ENCODE measurements at regions not wholly inside any gene's neighbourhood (a gene's known extent, or its start where the extent isn't known, plus 50 kb on each side); places are given as distances from the start of the nearest gene placed in this dataset.

DNA sequence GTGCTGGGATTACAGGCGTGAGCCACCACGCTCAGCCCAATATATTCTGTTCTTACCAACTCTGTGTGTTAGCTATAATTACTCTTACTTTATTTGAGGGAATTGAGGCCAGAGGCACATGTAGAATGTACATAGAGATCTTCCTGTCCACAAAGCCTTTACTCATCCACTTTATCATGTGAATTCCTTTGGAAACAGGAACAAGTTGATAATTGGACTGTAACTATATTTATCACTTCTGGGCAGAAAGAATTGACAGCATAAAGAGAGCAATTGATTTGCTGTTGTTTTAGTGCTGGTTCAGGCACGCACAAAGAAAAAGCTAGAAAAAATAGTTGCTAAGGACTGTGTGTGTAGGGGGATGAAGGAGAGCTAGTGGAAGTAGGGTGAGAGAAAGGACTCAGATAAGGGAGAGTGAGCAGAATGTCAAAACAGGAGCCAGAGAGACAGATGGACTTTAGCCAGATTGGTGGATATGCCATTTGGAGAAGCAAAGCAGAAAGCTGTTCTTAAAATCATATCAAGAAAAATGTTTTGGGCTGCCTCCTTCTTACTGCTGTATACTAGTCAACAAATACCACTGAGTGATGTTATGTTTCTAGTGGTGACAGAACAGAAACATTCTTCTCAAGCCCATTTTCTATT is 929.8 kb upstream of the CNTN5 start (continued):
- TF ChIP-seq REST (IDR thresholded peaks at IDR 0.05), result no peak

DNA sequence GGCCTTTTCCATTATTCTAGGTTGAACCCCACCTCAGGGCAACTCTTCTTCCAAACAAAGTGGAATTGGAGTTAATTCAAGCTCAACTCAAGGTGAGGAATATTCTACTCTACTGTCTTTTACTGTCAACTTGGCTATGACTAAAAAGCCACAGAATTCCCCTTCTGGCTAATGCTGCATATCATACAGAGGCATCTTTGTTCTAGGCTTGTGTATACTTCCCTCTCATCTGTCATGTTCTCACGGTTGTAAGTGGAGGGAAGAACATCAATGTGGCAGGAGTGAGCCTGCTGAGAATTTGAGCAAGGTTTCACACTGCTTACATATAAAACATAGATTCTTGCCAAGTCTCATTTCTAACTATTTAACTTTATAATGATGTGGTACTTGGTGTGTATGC is 921.4 kb upstream of the CNTN5 start:
- Histone ChIP-seq H3K36me3 (ENCODE audit: control insufficient read depth in 4 of 4, insufficient read depth in 3 of 4, low read depth in 1 of 4, low read length in 3 of 4) (no peaks in the 10 kb centered on the region), H3K9me3 (ENCODE audit: control insufficient read depth in 4 of 4, low read length in 3 of 4) (no peaks in the 10 kb centered on the region), H3K27me3 (ENCODE audit: control insufficient read depth in 4 of 4, insufficient read depth in 4 of 4, low read length in 3 of 4) (no peaks in the 10 kb centered on the region), H3K4me1 (ENCODE audit: control insufficient read depth in 4 of 4, insufficient read depth in 4 of 4, low read length in 3 of 4) (no peaks in the 10 kb centered on the region), H3K9ac (ENCODE audit: low read depth in 1 of 2, low read length in 2 of 2) (no peak overlapping the region), H3K27ac (ENCODE audit: low read depth in 1 of 2, low read length in 2 of 2) (no peak overlapping the region), H3K4me3 (ENCODE audit: low read depth in 1 of 3, low read length in 3 of 3) (no peak overlapping the region)
- TF ChIP-seq HNF4A (conservative IDR thresholded peaks at IDR 0.05) (no peak), TAF1 (conservative IDR thresholded peaks at IDR 0.05) (no peak), RXRA (IDR thresholded peaks at IDR 0.05) (no peak)
- TF ChIP-seq, protein P1, sequence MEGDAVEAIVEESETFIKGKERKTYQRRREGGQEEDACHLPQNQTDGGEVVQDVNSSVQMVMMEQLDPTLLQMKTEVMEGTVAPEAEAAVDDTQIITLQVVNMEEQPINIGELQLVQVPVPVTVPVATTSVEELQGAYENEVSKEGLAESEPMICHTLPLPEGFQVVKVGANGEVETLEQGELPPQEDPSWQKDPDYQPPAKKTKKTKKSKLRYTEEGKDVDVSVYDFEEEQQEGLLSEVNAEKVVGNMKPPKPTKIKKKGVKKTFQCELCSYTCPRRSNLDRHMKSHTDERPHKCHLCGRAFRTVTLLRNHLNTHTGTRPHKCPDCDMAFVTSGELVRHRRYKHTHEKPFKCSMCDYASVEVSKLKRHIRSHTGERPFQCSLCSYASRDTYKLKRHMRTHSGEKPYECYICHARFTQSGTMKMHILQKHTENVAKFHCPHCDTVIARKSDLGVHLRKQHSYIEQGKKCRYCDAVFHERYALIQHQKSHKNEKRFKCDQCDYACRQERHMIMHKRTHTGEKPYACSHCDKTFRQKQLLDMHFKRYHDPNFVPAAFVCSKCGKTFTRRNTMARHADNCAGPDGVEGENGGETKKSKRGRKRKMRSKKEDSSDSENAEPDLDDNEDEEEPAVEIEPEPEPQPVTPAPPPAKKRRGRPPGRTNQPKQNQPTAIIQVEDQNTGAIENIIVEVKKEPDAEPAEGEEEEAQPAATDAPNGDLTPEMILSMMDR (IDR thresholded peaks at IDR 0.05; ENCODE audit: low read depth, low read length, missing input control), result no peak
- WGBS, result 51% methylated on average over 1 of the region's 1 CpG
- no peak for DNase-seq (ENCODE audit: low spot score)

- H3K36me3 ChIP-seq (ENCODE audit: control insufficient read depth in 4 of 4, insufficient read depth in 3 of 4, low read depth in 1 of 4, low read length in 3 of 4), result no peaks in the 10 kb centered on the region
- H3K9me3 ChIP-seq (ENCODE audit: control insufficient read depth in 4 of 4, low read length in 3 of 4), result no peaks in the 10 kb centered on the region
- H3K9ac ChIP-seq (ENCODE audit: low read depth in 1 of 2, low read length in 2 of 2), result no peak overlapping the region
- H3K4me3 ChIP-seq (ENCODE audit: low read depth in 1 of 3, low read length in 3 of 3), result no peak overlapping the region
- DNase-seq (ENCODE audit: low spot score), result no peak
- no peaks in the 10 kb centered on the region for H3K27me3 ChIP-seq (ENCODE audit: control insufficient read depth in 4 of 4, insufficient read depth in 4 of 4, low read length in 3 of 4)
- H3K27ac ChIP-seq (ENCODE audit: low read depth in 1 of 2, low read length in 2 of 2), result no peak overlapping the region
- H3K4me1 ChIP-seq (ENCODE audit: control insufficient read depth in 4 of 4, insufficient read depth in 4 of 4, low read length in 3 of 4), result no peaks in the 10 kb centered on the region
- 49% methylated on average over 2 of the region's 2 CpGs for WGBS
- TF ChIP-seq FOXA2 (IDR thresholded peaks at IDR 0.05) (no peak), RAD21 (IDR thresholded peaks at IDR 0.05) (no peak), HNF4G (IDR thresholded peaks at IDR 0.05) (no peak), HNF4A (conservative IDR thresholded peaks at IDR 0.05) (no peak), REST (IDR thresholded peaks at IDR 0.05) (no peak), EGR1 (IDR thresholded peaks at IDR 0.05; ENCODE audit: low read depth in 2 of 2) (no peak), ATF3 (IDR thresholded peaks at IDR 0.05) (no peak), YY1 (IDR thresholded peaks at IDR 0.05) (no peak), JUND (IDR thresholded peaks at IDR 0.05) (no peak), MAX (IDR thresholded peaks at IDR 0.05) (no peak), SP1 (IDR thresholded peaks at IDR 0.05) (no peak), GABPA (IDR thresholded peaks at IDR 0.05 in 1 of 2, conservative IDR thresholded peaks at IDR 0.05 in 1 of 2) (no peak), TAF1 (conservative IDR thresholded peaks at IDR 0.05) (no peak)
- TF ChIP-seq, protein P1 (IDR thresholded peaks at IDR 0.05; ENCODE audit: low read depth, low read length, missing input control), result no peak
- TF ChIP-seq, protein P2, sequence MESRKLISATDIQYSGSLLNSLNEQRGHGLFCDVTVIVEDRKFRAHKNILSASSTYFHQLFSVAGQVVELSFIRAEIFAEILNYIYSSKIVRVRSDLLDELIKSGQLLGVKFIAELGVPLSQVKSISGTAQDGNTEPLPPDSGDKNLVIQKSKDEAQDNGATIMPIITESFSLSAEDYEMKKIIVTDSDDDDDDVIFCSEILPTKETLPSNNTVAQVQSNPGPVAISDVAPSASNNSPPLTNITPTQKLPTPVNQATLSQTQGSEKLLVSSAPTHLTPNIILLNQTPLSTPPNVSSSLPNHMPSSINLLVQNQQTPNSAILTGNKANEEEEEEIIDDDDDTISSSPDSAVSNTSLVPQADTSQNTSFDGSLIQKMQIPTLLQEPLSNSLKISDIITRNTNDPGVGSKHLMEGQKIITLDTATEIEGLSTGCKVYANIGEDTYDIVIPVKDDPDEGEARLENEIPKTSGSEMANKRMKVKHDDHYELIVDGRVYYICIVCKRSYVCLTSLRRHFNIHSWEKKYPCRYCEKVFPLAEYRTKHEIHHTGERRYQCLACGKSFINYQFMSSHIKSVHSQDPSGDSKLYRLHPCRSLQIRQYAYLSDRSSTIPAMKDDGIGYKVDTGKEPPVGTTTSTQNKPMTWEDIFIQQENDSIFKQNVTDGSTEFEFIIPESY (IDR thresholded peaks at IDR 0.05), result no peak
Measured at GRCh38 chr11:98100689-98101088, 920.1 kb upstream of the CNTN5 start.
